Hepatocyte (in vitro differentiated cells): ENCODE measurements at regions not wholly inside any gene's neighbourhood (a gene's known extent, or its start where the extent isn't known, plus 50 kb on each side); places are given as distances from the start of the nearest gene placed in this dataset.

ENCODE experiments used
- CTCF ChIP-seq: fragments of 200-600 bp; sonication (generic); IDR thresholded peaks from 2 replicates; pipeline ENCODE4 v1.5.1; 2016; ENCODE audit warnings: antibody characterized with exemption, mild to moderate bottlenecking; ENCODE audit not compliant: poor library complexity
- EZH2 ChIP-seq: fragments of 200-600 bp; sonication (generic); IDR thresholded peaks from 2 replicates; pipeline ENCODE4 v1.6.1; 2016; ENCODE audit warnings: antibody characterized with exemption, mild to moderate bottlenecking, borderline replicate concordance

DNA sequence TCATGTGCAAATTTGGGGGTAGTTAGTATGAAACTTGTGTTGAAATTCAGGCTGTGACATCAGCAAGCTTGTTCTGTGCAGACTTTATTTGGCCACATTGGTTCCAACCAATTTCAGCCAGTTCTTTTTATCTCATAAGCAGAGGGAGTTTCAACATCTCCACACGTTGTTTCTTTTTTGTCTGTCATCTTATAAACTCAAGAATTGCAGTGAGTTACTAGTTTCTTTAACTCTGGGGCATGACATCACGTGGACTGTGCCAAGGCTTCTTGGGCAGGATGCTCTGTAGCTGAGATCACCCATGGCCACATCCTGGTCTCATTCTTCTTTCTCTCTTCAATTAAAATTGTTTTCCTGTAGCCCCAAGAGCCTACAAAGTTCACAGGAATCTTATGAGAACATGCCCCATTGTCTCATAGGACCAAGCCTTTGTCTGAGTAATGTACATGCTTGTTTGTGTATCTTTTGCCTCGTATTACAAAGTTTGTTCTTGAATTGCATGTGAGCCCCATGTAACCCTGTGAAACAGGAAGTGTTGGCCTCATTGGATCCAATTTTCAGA is 982.0 kb upstream of the TMEM132C start:
- TF ChIP-seq CTCF (no peak), EZH2 (no peak)
